Mesenchymal stem cell (in vitro differentiated cells and primary cell): ENCODE measurements at regions not wholly inside any gene's neighbourhood (a gene's known extent, or its start where the extent isn't known, plus 50 kb on each side); places are given as distances from the start of the nearest gene placed in this dataset.

Source experiments
- DNase-seq: peaks from one replicate; pipeline ENCODE4 v3.0.0-alpha.2; 2013
- H2AFZ ChIP-seq: one replicate; pipeline ENCODE4 v1.6.1; 2013; ENCODE audit warnings: low read depth, mild to moderate bottlenecking, control low read depth, inconsistent platforms, low read length, moderate library complexity
- H2AK5ac ChIP-seq: 2 replicates; pipeline ENCODE4 v1.6.1; 2013; ENCODE audit warnings: low read length, moderate library complexity, mild to moderate bottlenecking, inconsistent platforms; ENCODE audit not compliant: severe bottlenecking
- H2BK120ac ChIP-seq: one replicate; pipeline ENCODE4 v1.6.1; 2013; ENCODE audit warnings: low read depth, mild to moderate bottlenecking, inconsistent platforms, low read length, moderate library complexity
- H2BK12ac ChIP-seq, 2 experiments: one replicate each; pipeline ENCODE4 v1.6.1; 2013; ENCODE audit warnings: inconsistent platforms in 2 of 2, low read length in 2 of 2, mild to moderate bottlenecking in 2 of 2, moderate library complexity in 2 of 2, control low read depth in 1 of 2
- H2BK15ac ChIP-seq: one replicate; pipeline ENCODE4 v1.6.1; 2013; ENCODE audit warnings: mild to moderate bottlenecking, low read depth, inconsistent platforms; ENCODE audit not compliant: poor library complexity, severe bottlenecking
- H2BK5ac ChIP-seq: 2 replicates; pipeline ENCODE4 v1.6.1; 2013; ENCODE audit warnings: low read depth, mild to moderate bottlenecking, low read length, control low read depth, inconsistent platforms; ENCODE audit not compliant: poor library complexity, severe bottlenecking
- H3K14ac ChIP-seq, 2 experiments: one replicate each; pipeline ENCODE4 v1.6.1; 2013; ENCODE audit warnings: inconsistent platforms in 2 of 2, low read length in 2 of 2, control low read depth in 1 of 2, mild to moderate bottlenecking in 1 of 2, moderate library complexity in 1 of 2
- H3K18ac ChIP-seq, 2 experiments: one replicate each; pipeline ENCODE4 v1.6.1; 2013; ENCODE audit warnings: inconsistent platforms in 2 of 2, low read length in 2 of 2, control low read depth in 1 of 2, low read depth in 1 of 2, mild to moderate bottlenecking in 1 of 2
- H3K23ac ChIP-seq, 2 experiments: one replicate each; pipeline ENCODE4 v1.6.1; 2013; ENCODE audit warnings: inconsistent platforms in 2 of 2, low read length in 2 of 2, mild to moderate bottlenecking in 2 of 2, moderate library complexity in 2 of 2, control low read depth in 1 of 2
- H3K27ac ChIP-seq: 2 replicates; pipeline ENCODE4 v1.5.1; 2013; ENCODE audit warnings: mild to moderate bottlenecking, moderate library complexity, low read length, control low read depth, inconsistent platforms; ENCODE audit not compliant: poor library complexity, severe bottlenecking
- H3K27me3 ChIP-seq, 2 experiments: 2 replicates each; pipeline versions ENCODE4 v1.6.1 to v1.7.0; 2013; ENCODE audit warnings: low read length in 2 of 2, mild to moderate bottlenecking in 2 of 2, moderate library complexity in 2 of 2, control low read depth in 1 of 2, inconsistent platforms in 1 of 2; ENCODE audit not compliant: control insufficient read depth in 1 of 2, insufficient read depth in 1 of 2
- H3K36me3 ChIP-seq, 2 experiments: 2 replicates each; pipeline versions ENCODE4 v1.6.1 to v1.7.0; 2013; ENCODE audit warnings: low read length in 2 of 2, control low read depth in 1 of 2, inconsistent platforms in 1 of 2, low read depth in 1 of 2, mild to moderate bottlenecking in 1 of 2; ENCODE audit not compliant: insufficient read depth in 2 of 2, control insufficient read depth in 1 of 2
- H3K4ac ChIP-seq, 2 experiments: one replicate each; pipeline ENCODE4 v1.6.1; 2013; ENCODE audit warnings: inconsistent platforms in 2 of 2, low read length in 2 of 2, mild to moderate bottlenecking in 2 of 2, moderate library complexity in 2 of 2, control low read depth in 1 of 2, low read depth in 1 of 2
- H3K4me1 ChIP-seq: 2 replicates; pipeline ENCODE4 v1.6.1; 2013; ENCODE audit warnings: low read depth, low read length, control low read depth; ENCODE audit not compliant: control insufficient read depth, insufficient read depth
- H3K4me2 ChIP-seq: 2 replicates; pipeline ENCODE4 v1.6.1; 2013; ENCODE audit warnings: low read length, mild to moderate bottlenecking, inconsistent platforms; ENCODE audit not compliant: poor library complexity, severe bottlenecking
- H3K4me3 ChIP-seq, 2 experiments: 2 replicates each; pipeline versions ENCODE4 v1.5.1 to v1.7.0; 2013; ENCODE audit warnings: low read length in 2 of 2, mild to moderate bottlenecking in 2 of 2, control low read depth in 1 of 2, low read depth in 1 of 2; ENCODE audit not compliant: insufficient read depth in 1 of 2
- H3K79me1 ChIP-seq: replicated peaks from 2 replicates; pipeline ENCODE4 v1.6.1; 2013; ENCODE audit warnings: mild to moderate bottlenecking, control low read depth, low read length, inconsistent platforms; ENCODE audit not compliant: poor library complexity, severe bottlenecking
- H3K9ac ChIP-seq: 2 replicates; pipeline ENCODE4 v1.7.0; 2013; ENCODE audit warnings: mild to moderate bottlenecking, low read length, moderate library complexity
- H3K9me3 ChIP-seq: 2 replicates; pipeline ENCODE4 v1.7.0; 2013; ENCODE audit warnings: mild to moderate bottlenecking, low read length; ENCODE audit not compliant: control insufficient read depth
- H4K8ac ChIP-seq: one replicate; pipeline ENCODE4 v1.6.1; 2013; ENCODE audit warnings: inconsistent platforms, mild to moderate bottlenecking, low read length, moderate library complexity
- H4K91ac ChIP-seq: one replicate; pipeline ENCODE4 v1.6.1; 2013; ENCODE audit warnings: mild to moderate bottlenecking, low read length, inconsistent platforms
- WGBS: methylation state at CpG from one replicate; pipeline ENCODE4 v1.1.7; 2013; ENCODE audit warnings: mixed read lengths; 5-methylcytosine and 5-hydroxymethylcytosine counted together

- Histone ChIP-seq H3K18ac (no peak overlapping the region), H3K4ac (no peak overlapping the region), H3K9ac (no peak overlapping the region), H4K91ac (no peak overlapping the region), H3K4me3 (no peak overlapping the region), H3K14ac (no peak overlapping the region), H2AFZ (no peak overlapping the region), H2AK5ac (no peak overlapping the region), H2BK15ac (peak overlapping the region; percentile 28), H3K23ac (no peak overlapping the region), H2BK5ac (no peak overlapping the region), H3K4me1 (peaks cover 4% of the 10 kb centered on the region), H2BK120ac (no peak overlapping the region), H3K9me3 (no peaks in the 10 kb centered on the region), H3K4me2 (no peak overlapping the region), H2BK12ac (no peak overlapping the region), H3K79me1 (no peaks in the 10 kb centered on the region), H4K8ac (no peak overlapping the region), H3K27ac (no peak overlapping the region), H3K36me3 (no peaks in the 10 kb centered on the region), H3K27me3 (peaks cover 7 to 11% of the 10 kb centered on the region in 2 experiments)
- WGBS = 87% methylated on average over 17 of the region's 17 CpGs
- no peak for DNase-seq
Observed at GRCh38 chr22:19582033-19582693, 58.0 kb upstream of the CLDN5 start.

GRCh38 chr22:19586922-19587684, 62.9 kb upstream of the CLDN5 start:
- Histone ChIP-seq H3K9me3 (no peaks in the 10 kb centered on the region), H3K36me3 (no peaks in the 10 kb centered on the region)
- WGBS = 77% methylated on average over 11 of the region's 11 CpGs

GRCh38 chr22:19590696-19591095, 66.5 kb upstream of the CLDN5 start:
- H3K4me3 ChIP-seq = no peak overlapping the region
- H2AFZ ChIP-seq = no peak overlapping the region
- peaks cover 22 to 52% of the 10 kb centered on the region in 2 experiments for H3K27me3 ChIP-seq
- no peak overlapping the region for H3K18ac ChIP-seq
- no peak overlapping the region for H2BK15ac ChIP-seq
- H4K8ac ChIP-seq = no peak overlapping the region
- no peak overlapping the region for H3K9ac ChIP-seq
- no peak overlapping the region for H3K14ac ChIP-seq
- no peaks in the 10 kb centered on the region for H3K36me3 ChIP-seq
- no peaks in the 10 kb centered on the region for H3K9me3 ChIP-seq
- WGBS = 72% methylated on average over 5 of the region's 5 CpGs
- no peak overlapping the region for H3K4me2 ChIP-seq
- no peak overlapping the region for H4K91ac ChIP-seq
- H3K23ac ChIP-seq = no peak overlapping the region
- no peak overlapping the region for H2BK120ac ChIP-seq
- H3K79me1 ChIP-seq = no peaks in the 10 kb centered on the region
- no peak overlapping the region for H2BK5ac ChIP-seq
- peaks cover 2% of the 10 kb centered on the region for H3K4me1 ChIP-seq
- H2BK12ac ChIP-seq = no peak overlapping the region
- no peak overlapping the region for H3K27ac ChIP-seq
- H2AK5ac ChIP-seq = no peak overlapping the region
- no peak for DNase-seq
- H3K4ac ChIP-seq = no peak overlapping the region

More at GRCh38 chr22:19586922-19587684, 62.9 kb upstream of the CLDN5 start:
- Histone ChIP-seq H3K27me3 (peaks cover 22 to 30% of the 10 kb centered on the region in 2 experiments), H2BK15ac (no peak overlapping the region), H3K79me1 (no peaks in the 10 kb centered on the region), H3K4ac (no peak overlapping the region), H4K91ac (no peak overlapping the region), H2AK5ac (no peak overlapping the region), H2AFZ (no peak overlapping the region), H4K8ac (no peak overlapping the region), H3K18ac (no peak overlapping the region), H2BK5ac (no peak overlapping the region), H3K4me2 (no peak overlapping the region), H3K4me3 (no peak overlapping the region), H2BK120ac (no peak overlapping the region), H3K23ac (no peak overlapping the region), H3K14ac (no peak overlapping the region), H2BK12ac (no peak overlapping the region), H3K4me1 (peaks cover 2% of the 10 kb centered on the region), H3K27ac (no peak overlapping the region), H3K9ac (no peak overlapping the region)
- no peak for DNase-seq

GRCh38 chr22:19591568-19591967, 67.4 kb upstream of the CLDN5 start:
- Histone ChIP-seq H4K91ac (no peak overlapping the region), H3K27me3 (peaks cover 19 to 54% of the 10 kb centered on the region in 2 experiments), H3K4me3 (no peak overlapping the region), H3K79me1 (no peaks in the 10 kb centered on the region), H3K9ac (no peak overlapping the region), H2BK5ac (no peak overlapping the region), H2BK120ac (no peak overlapping the region), H3K4ac (no peak overlapping the region), H4K8ac (no peak overlapping the region), H3K23ac (no peak overlapping the region), H3K9me3 (no peaks in the 10 kb centered on the region), H2AFZ (no peak overlapping the region), H3K27ac (no peak overlapping the region), H2BK15ac (no peak overlapping the region), H3K4me1 (peaks cover 1% of the 10 kb centered on the region), H3K18ac (no peak overlapping the region), H2BK12ac (no peak overlapping the region), H3K36me3 (no peaks in the 10 kb centered on the region), H3K4me2 (no peak overlapping the region), H2AK5ac (no peak overlapping the region), H3K14ac (no peak overlapping the region)
- WGBS = 95% methylated on average over 2 of the region's 2 CpGs
- DNase-seq = no peak
